ENCODE measurements at regions not wholly inside any gene's neighbourhood (a gene's known extent, or its start where the extent isn't known, plus 50 kb on each side); places are given as distances from the start of the nearest gene placed in this dataset.
"Not testable (repeated sequence)": the region's sequence is repeated elsewhere in the genome, so short reads cannot be mapped to it uniquely, and the experiment has no call there.

GRCh38 chr9:62807424-62807823 lies 1617.6 kb downstream of the SPATA31A7 start:
- not testable (repeated sequence) for H3K27me3 ChIP-seq (ENCODE audit: control insufficient read depth in 2 of 2, insufficient read depth in 1 of 2, low read length in 1 of 2); H3K4me1 ChIP-seq (ENCODE audit: control insufficient read depth in 2 of 2, insufficient read depth in 2 of 2, low read length in 2 of 2); DNase-seq (ENCODE audit: low read depth in 6 of 9, low spot score in 9 of 9); H3K36me3 ChIP-seq (ENCODE audit: control insufficient read depth in 2 of 2, insufficient read depth in 2 of 2, low read length in 1 of 2); H3K4me3 ChIP-seq (ENCODE audit: low read length in 2 of 2); H3K27ac ChIP-seq (ENCODE audit: low read depth in 1 of 2, low read length in 1 of 2); H3K9me3 ChIP-seq (ENCODE audit: control insufficient read depth in 2 of 2, insufficient read depth in 1 of 2, low read length in 1 of 2)
- WGBS = 59% methylated on average over 3 of the region's 3 CpGs

- H3K4me3 ChIP-seq (ENCODE audit: low read length in 2 of 2); H3K27me3 ChIP-seq (ENCODE audit: control insufficient read depth in 2 of 2, insufficient read depth in 1 of 2, low read length in 1 of 2); H3K27ac ChIP-seq (ENCODE audit: low read depth in 1 of 2, low read length in 1 of 2); H3K36me3 ChIP-seq (ENCODE audit: control insufficient read depth in 2 of 2, insufficient read depth in 2 of 2, low read length in 1 of 2); H3K4me1 ChIP-seq (ENCODE audit: control insufficient read depth in 2 of 2, insufficient read depth in 2 of 2, low read length in 2 of 2); DNase-seq (ENCODE audit: low read depth in 6 of 9, low spot score in 9 of 9); H3K9me3 ChIP-seq (ENCODE audit: control insufficient read depth in 2 of 2, insufficient read depth in 1 of 2, low read length in 1 of 2): not testable (repeated sequence)
- WGBS = 82% methylated on average over 3 of the region's 3 CpGs
These were observed 1618.2 kb downstream of the SPATA31A7 start for GRCh38 chr9:62808081-62808480.

GRCh38 chr9:62810318-62810717 lies 1620.5 kb downstream of the SPATA31A7 start:
- 86% methylated on average over 6 of the region's 6 CpGs for WGBS
- not testable (repeated sequence) for DNase-seq (ENCODE audit: low read depth in 6 of 9, low spot score in 9 of 9); H3K27ac ChIP-seq (ENCODE audit: low read depth in 1 of 2, low read length in 1 of 2); H3K9me3 ChIP-seq (ENCODE audit: control insufficient read depth in 2 of 2, insufficient read depth in 1 of 2, low read length in 1 of 2); H3K27me3 ChIP-seq (ENCODE audit: control insufficient read depth in 2 of 2, insufficient read depth in 1 of 2, low read length in 1 of 2); H3K4me3 ChIP-seq (ENCODE audit: low read length in 2 of 2); H3K36me3 ChIP-seq (ENCODE audit: control insufficient read depth in 2 of 2, insufficient read depth in 2 of 2, low read length in 1 of 2); H3K4me1 ChIP-seq (ENCODE audit: control insufficient read depth in 2 of 2, insufficient read depth in 2 of 2, low read length in 2 of 2)

GRCh38 chr9:62810811-62811315 lies 1621.0 kb downstream of the SPATA31A7 start:
- 88% methylated on average over 5 of the region's 5 CpGs for WGBS
- H3K4me3 ChIP-seq (ENCODE audit: low read length in 2 of 2); DNase-seq (ENCODE audit: low read depth in 6 of 9, low spot score in 9 of 9): not testable (repeated sequence)

GRCh38 chr9:62815436-62815835 lies 1625.6 kb downstream of the SPATA31A7 start:
- H3K27me3 ChIP-seq (ENCODE audit: control insufficient read depth in 2 of 2, insufficient read depth in 1 of 2, low read length in 1 of 2); H3K36me3 ChIP-seq (ENCODE audit: control insufficient read depth in 2 of 2, insufficient read depth in 2 of 2, low read length in 1 of 2); H3K27ac ChIP-seq (ENCODE audit: low read depth in 1 of 2, low read length in 1 of 2); H3K9me3 ChIP-seq (ENCODE audit: control insufficient read depth in 2 of 2, insufficient read depth in 1 of 2, low read length in 1 of 2); H3K4me3 ChIP-seq (ENCODE audit: low read length in 2 of 2); DNase-seq (ENCODE audit: low read depth in 6 of 9, low spot score in 9 of 9); H3K4me1 ChIP-seq (ENCODE audit: control insufficient read depth in 2 of 2, insufficient read depth in 2 of 2, low read length in 2 of 2): not testable (repeated sequence)
- WGBS = 72% methylated on average over 1 of the region's 1 CpG

More at GRCh38 chr9:62810811-62811315, 1621.0 kb downstream of the SPATA31A7 start:
- not testable (repeated sequence) for H3K4me1 ChIP-seq (ENCODE audit: control insufficient read depth in 2 of 2, insufficient read depth in 2 of 2, low read length in 2 of 2); H3K9me3 ChIP-seq (ENCODE audit: control insufficient read depth in 2 of 2, insufficient read depth in 1 of 2, low read length in 1 of 2); H3K27me3 ChIP-seq (ENCODE audit: control insufficient read depth in 2 of 2, insufficient read depth in 1 of 2, low read length in 1 of 2); H3K36me3 ChIP-seq (ENCODE audit: control insufficient read depth in 2 of 2, insufficient read depth in 2 of 2, low read length in 1 of 2); H3K27ac ChIP-seq (ENCODE audit: low read depth in 1 of 2, low read length in 1 of 2)

- H3K4me1 ChIP-seq (ENCODE audit: control insufficient read depth in 2 of 2, insufficient read depth in 2 of 2, low read length in 2 of 2); H3K27me3 ChIP-seq (ENCODE audit: control insufficient read depth in 2 of 2, insufficient read depth in 1 of 2, low read length in 1 of 2); H3K27ac ChIP-seq (ENCODE audit: low read depth in 1 of 2, low read length in 1 of 2); H3K36me3 ChIP-seq (ENCODE audit: control insufficient read depth in 2 of 2, insufficient read depth in 2 of 2, low read length in 1 of 2); H3K4me3 ChIP-seq (ENCODE audit: low read length in 2 of 2); H3K9me3 ChIP-seq (ENCODE audit: control insufficient read depth in 2 of 2, insufficient read depth in 1 of 2, low read length in 1 of 2); DNase-seq (ENCODE audit: low read depth in 6 of 9, low spot score in 9 of 9): not testable (repeated sequence)
These were observed 1626.5 kb downstream of the SPATA31A7 start for GRCh38 chr9:62816331-62816730.

GRCh38 chr9:62817214-62817613 lies 1627.4 kb downstream of the SPATA31A7 start:
- not testable (repeated sequence) for H3K4me1 ChIP-seq (ENCODE audit: control insufficient read depth in 2 of 2, insufficient read depth in 2 of 2, low read length in 2 of 2); DNase-seq (ENCODE audit: low read depth in 6 of 9, low spot score in 9 of 9); H3K27me3 ChIP-seq (ENCODE audit: control insufficient read depth in 2 of 2, insufficient read depth in 1 of 2, low read length in 1 of 2); H3K36me3 ChIP-seq (ENCODE audit: control insufficient read depth in 2 of 2, insufficient read depth in 2 of 2, low read length in 1 of 2); H3K4me3 ChIP-seq (ENCODE audit: low read length in 2 of 2); H3K27ac ChIP-seq (ENCODE audit: low read depth in 1 of 2, low read length in 1 of 2); H3K9me3 ChIP-seq (ENCODE audit: control insufficient read depth in 2 of 2, insufficient read depth in 1 of 2, low read length in 1 of 2)
- WGBS = 86% methylated on average over 1 of the region's 3 CpGs

- H3K27ac ChIP-seq (ENCODE audit: low read depth in 1 of 2, low read length in 1 of 2); DNase-seq (ENCODE audit: low read depth in 6 of 9, low spot score in 9 of 9); H3K4me3 ChIP-seq (ENCODE audit: low read length in 2 of 2); H3K9me3 ChIP-seq (ENCODE audit: control insufficient read depth in 2 of 2, insufficient read depth in 1 of 2, low read length in 1 of 2); H3K36me3 ChIP-seq (ENCODE audit: control insufficient read depth in 2 of 2, insufficient read depth in 2 of 2, low read length in 1 of 2); H3K27me3 ChIP-seq (ENCODE audit: control insufficient read depth in 2 of 2, insufficient read depth in 1 of 2, low read length in 1 of 2); H3K4me1 ChIP-seq (ENCODE audit: control insufficient read depth in 2 of 2, insufficient read depth in 2 of 2, low read length in 2 of 2): not testable (repeated sequence)
- WGBS = 61% methylated on average over 3 of the region's 3 CpGs
These were observed 1632.3 kb downstream of the SPATA31A7 start for GRCh38 chr9:62822185-62822584.

- WGBS = 86% methylated on average over 1 of the region's 2 CpGs
These were observed 1638.4 kb downstream of the SPATA31A7 start for GRCh38 chr9:62827957-62828907.

More at GRCh38 chr9:62827957-62828907, 1638.4 kb downstream of the SPATA31A7 start:
- not testable (repeated sequence) for H3K27ac ChIP-seq (ENCODE audit: low read depth in 1 of 2, low read length in 1 of 2); H3K36me3 ChIP-seq (ENCODE audit: control insufficient read depth in 2 of 2, insufficient read depth in 2 of 2, low read length in 1 of 2); DNase-seq (ENCODE audit: low read depth in 6 of 9, low spot score in 9 of 9); H3K27me3 ChIP-seq (ENCODE audit: control insufficient read depth in 2 of 2, insufficient read depth in 1 of 2, low read length in 1 of 2); H3K4me3 ChIP-seq (ENCODE audit: low read length in 2 of 2); H3K4me1 ChIP-seq (ENCODE audit: control insufficient read depth in 2 of 2, insufficient read depth in 2 of 2, low read length in 2 of 2); H3K9me3 ChIP-seq (ENCODE audit: control insufficient read depth in 2 of 2, insufficient read depth in 1 of 2, low read length in 1 of 2)

Measured in thymus (tissue), 11 donors.